Caco-2 (cell line): ENCODE measurements at regions not wholly inside any gene's neighbourhood (a gene's known extent, or its start where the extent isn't known, plus 50 kb on each side); places are given as distances from the start of the nearest gene placed in this dataset.

Experiments
- BruUV-seq: library from RNA; stranded (reverse); fragments of 400-500 nt; replicated peaks from 2 replicates; lab custom pipeline; 2021; lab: Mats Ljungman, UMichigan
- CTCF ChIA-PET: fragments of 300-600 bp; sonication (Branson Sonifier 250); formaldehyde crosslinking; loops from one replicate; lab custom pipeline; 2022; ENCODE audit warnings: antibody characterized with exemption; lab: Charles Lee
- POLR2A ChIA-PET: fragments of 300-600 bp; sonication (Branson Sonifier 250); formaldehyde crosslinking; loops from one replicate; lab custom pipeline; 2022; ENCODE audit warnings: antibody characterized with exemption; lab: Charles Lee
- DNase-seq, 2 experiments: peaks; one replicate each; pipeline versions ENCODE4 v3.0.0 to v3.0.0-alpha.2; 2020 to 2022
- H3K27me3 ChIP-seq: replicated peaks from 2 replicates; pipeline ENCODE4 v1.6.0; 2011; ENCODE audit warnings: low read length; ENCODE audit not compliant: control insufficient read depth, insufficient read depth
- H3K36me3 ChIP-seq: 2 replicates; pipeline ENCODE4 v1.5.1; 2011; ENCODE audit warnings: low read length; ENCODE audit not compliant: control insufficient read depth, insufficient read depth
- H3K4me1 ChIP-seq: fragments of 250-450 bp; sonication (Bioruptor Pico); 2 replicates; pipeline ENCODE4 v1.5.1; 2020; ENCODE audit warnings: mild to moderate bottlenecking
- H3K4me3 ChIP-seq: 2 replicates; pipeline ENCODE4 v1.5.1; 2011; ENCODE audit warnings: low read depth, mild to moderate bottlenecking, control low read depth, low read length
- H3K9me3 ChIP-seq: fragments of 250-450 bp; sonication (Bioruptor Pico); 2 replicates; pipeline ENCODE4 v1.5.1; 2020; ENCODE audit warnings: mild to moderate bottlenecking, moderate library complexity
- H3K27ac Mint-ChIP-seq: one replicate; pipeline ENCODE4 v1.8.0; 2022; ENCODE audit warnings: mixed read lengths; ENCODE audit not compliant: unreplicated experiment
- H3K27me3 Mint-ChIP-seq: one replicate; pipeline ENCODE4 v1.8.0; 2022; ENCODE audit warnings: mixed read lengths; ENCODE audit not compliant: insufficient read depth, unreplicated experiment
- H3K36me3 Mint-ChIP-seq: one replicate; pipeline ENCODE4 v1.8.0; 2022; ENCODE audit warnings: mild to moderate bottlenecking, mixed read lengths; ENCODE audit not compliant: insufficient read depth, unreplicated experiment
- H3K4me1 Mint-ChIP-seq: one replicate; pipeline ENCODE4 v1.8.0; 2022; ENCODE audit warnings: low read depth, mixed read lengths; ENCODE audit not compliant: unreplicated experiment
- H3K4me3 Mint-ChIP-seq: one replicate; pipeline ENCODE4 v1.8.0; 2022; ENCODE audit warnings: mild to moderate bottlenecking, moderate library complexity, mixed read lengths; ENCODE audit not compliant: unreplicated experiment
- H3K9me3 Mint-ChIP-seq: one replicate; pipeline ENCODE4 v1.8.0; 2022; ENCODE audit warnings: mixed read lengths; ENCODE audit not compliant: unreplicated experiment
- CTCF ChIP-seq, 2 experiments: fragments of 200-600 bp in 1 of 2; IDR thresholded peaks; 1 replicate in 1 of 2; 2 replicates in 1 of 2; pipeline versions ENCODE4 v1.5.1 to v1.8.0; 2011 to 2022; ENCODE audit warnings: antibody characterized with exemption in 1 of 2, control low read depth in 1 of 2, inconsistent platforms in 1 of 2, low read depth in 1 of 2, low read length in 1 of 2, mild to moderate bottlenecking in 1 of 2, moderate library complexity in 1 of 2; ENCODE audit not compliant: insufficient read depth in 1 of 2, severe bottlenecking in 1 of 2, unreplicated experiment in 1 of 2
- intact Hi-C: fragments of 100-400 bp; cut with micrococcal nuclease; formaldehyde crosslinking; loops from one replicate; pipeline ENCODE4 v1.10.0; 2022; ENCODE audit not compliant: unreplicated experiment

- H3K27me3 Mint-ChIP-seq: no peaks in the 10 kb centered on the region
- intact Hi-C loops: no loop called here
- no peak for DNase-seq
- ChIA-PET CTCF (no interaction called here), POLR2A (interaction anchor here (1.1 kb wide), 1 partner anchor 699 kb away, joined by 3 read pairs; the partner anchor contains the start of gene DIPK2A)
- BruUV-seq: no TSS peak
- TF ChIP-seq CTCF (IDR thresholded peaks at IDR 0.05; ENCODE audit: insufficient read depth in 1 of 2, low read depth in 1 of 2, low read length in 1 of 2, severe bottlenecking in 1 of 2, unreplicated experiment in 1 of 2): no peak
- H3K27ac Mint-ChIP-seq: no peak overlapping the region
- H3K36me3 Mint-ChIP-seq: no peaks in the 10 kb centered on the region
- peaks cover 20% of the 10 kb centered on the region for H3K9me3 Mint-ChIP-seq
- H3K4me1 Mint-ChIP-seq: no peaks in the 10 kb centered on the region
- peaks cover 4% of the 10 kb centered on the region; the same call in 1 of the 2 replicates for H3K9me3 ChIP-seq
- no peaks in the 10 kb centered on the region for H3K27me3 ChIP-seq
- no peaks in the 10 kb centered on the region for H3K36me3 ChIP-seq
- no peak overlapping the region for H3K4me3 ChIP-seq
- H3K4me3 Mint-ChIP-seq: no peak overlapping the region
- 0 out of 2 replicates have a peak, but pooled peaks cover 6% of the 10 kb centered on the region for H3K4me1 ChIP-seq
Observed at GRCh38 chr3:144670571-144670970, 698.9 kb downstream of the DIPK2A start.

DNA sequence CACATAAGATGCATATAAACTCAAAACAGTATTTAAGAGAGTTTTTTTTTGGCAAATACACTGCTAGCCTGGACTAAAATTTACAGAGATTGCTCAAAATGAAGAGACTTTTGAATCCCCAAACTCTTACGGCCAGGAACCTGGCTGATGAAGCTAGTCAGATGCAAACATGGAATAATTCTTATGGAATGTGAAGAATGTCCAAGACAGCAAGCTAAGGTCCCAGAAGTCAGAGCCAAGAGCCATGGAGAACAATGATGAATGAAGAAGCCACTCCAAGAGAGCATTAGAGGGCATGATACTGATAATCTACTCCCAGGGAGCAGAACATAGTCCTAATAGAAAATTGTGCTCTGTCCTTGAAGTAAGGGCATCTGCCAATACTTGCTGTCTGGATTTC lies 705.5 kb downstream of the DIPK2A start:
- 0 out of 2 replicates have a peak, but pooled peaks cover 4% of the 10 kb centered on the region for H3K4me1 ChIP-seq
- POLR2A ChIA-PET: no interaction called here

DNA sequence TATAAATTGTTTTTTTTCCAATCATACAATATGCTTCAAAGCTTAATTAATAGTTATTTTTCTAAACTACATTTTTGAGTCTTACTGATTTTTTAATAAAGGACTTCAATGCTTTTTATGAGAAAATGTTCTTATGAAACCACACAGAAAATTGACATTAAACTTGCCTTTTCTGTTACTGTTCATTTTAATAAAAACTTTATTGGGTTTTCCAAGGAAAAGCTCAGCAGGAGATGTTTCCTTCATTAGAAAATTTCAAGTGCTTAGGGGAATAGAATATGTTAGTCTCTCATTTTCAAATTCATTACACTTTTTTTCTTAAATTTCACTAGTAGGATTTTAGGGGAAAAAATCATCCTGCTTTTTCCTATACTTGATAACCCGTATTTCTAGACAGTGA lies 711.4 kb downstream of the DIPK2A start:
- H3K4me3 ChIP-seq: no peak overlapping the region
- intact Hi-C loops: no loop called here
- POLR2A ChIA-PET: no interaction called here
- Mint-ChIP-seq H3K9me3 (no peaks in the 10 kb centered on the region), H3K4me3 (no peak overlapping the region), H3K36me3 (no peaks in the 10 kb centered on the region), H3K27ac (no peak overlapping the region), H3K4me1 (no peaks in the 10 kb centered on the region), H3K27me3 (no peaks in the 10 kb centered on the region)
- no TSS peak for BruUV-seq
- CTCF ChIA-PET: no interaction called here
- H3K27me3 ChIP-seq: no peaks in the 10 kb centered on the region
- TF ChIP-seq CTCF (IDR thresholded peaks at IDR 0.05; ENCODE audit: insufficient read depth in 1 of 2, low read depth in 1 of 2, low read length in 1 of 2, severe bottlenecking in 1 of 2, unreplicated experiment in 1 of 2): no peak
- no peaks in the 10 kb centered on the region for H3K9me3 ChIP-seq
- H3K4me1 ChIP-seq: no peaks in the 10 kb centered on the region
- H3K36me3 ChIP-seq: no peaks in the 10 kb centered on the region
- no peak for DNase-seq

More for the DNA sequence above, 705.5 kb downstream of the DIPK2A start:
- Mint-ChIP-seq H3K4me3 (no peak overlapping the region), H3K9me3 (no peaks in the 10 kb centered on the region), H3K36me3 (no peaks in the 10 kb centered on the region), H3K27ac (no peak overlapping the region), H3K27me3 (no peaks in the 10 kb centered on the region), H3K4me1 (peaks cover 8% of the 10 kb centered on the region)
- no peak overlapping the region for H3K4me3 ChIP-seq
- no peaks in the 10 kb centered on the region for H3K36me3 ChIP-seq
- intact Hi-C loops: no loop called here
- no TSS peak for BruUV-seq
- no peaks in the 10 kb centered on the region for H3K9me3 ChIP-seq
- no peaks in the 10 kb centered on the region for H3K27me3 ChIP-seq
- CTCF ChIA-PET: interaction anchor here (0.6 kb wide), 1 partner anchor 459 kb away, joined by 5 read pairs; no protein-coding TSS in a partner anchor
- no peak for TF ChIP-seq CTCF (IDR thresholded peaks at IDR 0.05; ENCODE audit: insufficient read depth in 1 of 2, low read depth in 1 of 2, low read length in 1 of 2, severe bottlenecking in 1 of 2, unreplicated experiment in 1 of 2)
- DNase-seq: no peak
